ENCODE measurements at regions not wholly inside any gene's neighbourhood (a gene's known extent, or its start where the extent isn't known, plus 50 kb on each side); places are given as distances from the start of the nearest gene placed in this dataset.

- no peak for DNase-seq
- no peak overlapping the region for H3K4me3 Mint-ChIP-seq
- Histone ChIP-seq H3K27ac (ENCODE audit: low read depth, low read length) (no peak overlapping the region), H3K4me3 (ENCODE audit: low read length) (no peak overlapping the region), H3K4me1 (ENCODE audit: control insufficient read depth, insufficient read depth, low read length) (no peaks in the 10 kb centered on the region), H3K27me3 (ENCODE audit: control insufficient read depth, insufficient read depth, low read length, poor library complexity, severe bottlenecking) (no peaks in the 10 kb centered on the region), H3K36me3 (ENCODE audit: control insufficient read depth, insufficient read depth, low read length) (no peaks in the 10 kb centered on the region), H3K9ac (ENCODE audit: extremely low read depth, low read length, poor library complexity, severe bottlenecking) (no peak overlapping the region), H3K9me3 (ENCODE audit: control insufficient read depth, low read length) (no peaks in the 10 kb centered on the region)
- H3K9me3 Mint-ChIP-seq, result no peaks in the 10 kb centered on the region
- no peak overlapping the region for H3K27ac Mint-ChIP-seq
- WGBS, 2 experiments (ENCODE audit: insufficient coverage in 1 of 2, insufficient read length in 1 of 2), result 94 to 100% methylated on average over 1 to 2 of the region's 3 CpGs
- peaks cover 13% of the 10 kb centered on the region for H3K4me1 Mint-ChIP-seq
- H3K36me3 Mint-ChIP-seq (ENCODE audit: low read depth), result no peaks in the 10 kb centered on the region
- H3K27me3 Mint-ChIP-seq (ENCODE audit: insufficient read depth), result peaks cover 16% of the 10 kb centered on the region
- TF ChIP-seq CTCF (conservative IDR thresholded peaks at IDR 0.05), result no peak
Measured at GRCh38 chrX:96436105-96436504, 248.5 kb upstream of the DIAPH2 start.

GRCh38 chrX:96438803-96439202 is 245.8 kb upstream of the DIAPH2 start:
- no peaks in the 10 kb centered on the region for H3K36me3 ChIP-seq (ENCODE audit: control insufficient read depth, insufficient read depth, low read length)
- H3K27ac ChIP-seq (ENCODE audit: low read depth, low read length), result no peak overlapping the region
- no peaks in the 10 kb centered on the region for H3K27me3 ChIP-seq (ENCODE audit: control insufficient read depth, insufficient read depth, low read length, poor library complexity, severe bottlenecking)
- WGBS, 2 experiments (ENCODE audit: insufficient coverage in 1 of 2, insufficient read length in 1 of 2), result 91% methylated on average over 1 of the region's 1 CpG; no CpG with 5 or more reads in 1 of the 2 experiments
- Mint-ChIP-seq H3K27me3 (ENCODE audit: insufficient read depth) (peaks cover 8% of the 10 kb centered on the region), H3K36me3 (ENCODE audit: low read depth) (no peaks in the 10 kb centered on the region), H3K27ac (no peak overlapping the region), H3K9me3 (no peaks in the 10 kb centered on the region), H3K4me3 (no peak overlapping the region), H3K4me1 (peaks cover under 1% of the 10 kb centered on the region)
- TF ChIP-seq CTCF (conservative IDR thresholded peaks at IDR 0.05), result no peak
- no peaks in the 10 kb centered on the region for H3K9me3 ChIP-seq (ENCODE audit: control insufficient read depth, low read length)
- DNase-seq, result no peak
- no peak overlapping the region for H3K9ac ChIP-seq (ENCODE audit: extremely low read depth, low read length, poor library complexity, severe bottlenecking)
- H3K4me1 ChIP-seq (ENCODE audit: control insufficient read depth, insufficient read depth, low read length), result no peaks in the 10 kb centered on the region
- H3K4me3 ChIP-seq (ENCODE audit: low read length), result no peak overlapping the region

GRCh38 chrX:96440941-96441340 is 243.7 kb upstream of the DIAPH2 start:
- no peak for DNase-seq
- Mint-ChIP-seq H3K27me3 (ENCODE audit: insufficient read depth) (peaks cover 5% of the 10 kb centered on the region), H3K9me3 (no peaks in the 10 kb centered on the region), H3K36me3 (ENCODE audit: low read depth) (no peaks in the 10 kb centered on the region), H3K27ac (no peak overlapping the region), H3K4me3 (no peak overlapping the region), H3K4me1 (no peaks in the 10 kb centered on the region)
- WGBS, 2 experiments (ENCODE audit: insufficient coverage in 1 of 2, insufficient read length in 1 of 2), result 86 to 100% methylated on average over 3 to 6 of the region's 6 CpGs
- Histone ChIP-seq H3K27me3 (ENCODE audit: control insufficient read depth, insufficient read depth, low read length, poor library complexity, severe bottlenecking) (no peaks in the 10 kb centered on the region), H3K4me1 (ENCODE audit: control insufficient read depth, insufficient read depth, low read length) (no peaks in the 10 kb centered on the region), H3K9me3 (ENCODE audit: control insufficient read depth, low read length) (no peaks in the 10 kb centered on the region), H3K4me3 (ENCODE audit: low read length) (no peak overlapping the region), H3K27ac (ENCODE audit: low read depth, low read length) (no peak overlapping the region), H3K9ac (ENCODE audit: extremely low read depth, low read length, poor library complexity, severe bottlenecking) (no peak overlapping the region), H3K36me3 (ENCODE audit: control insufficient read depth, insufficient read depth, low read length) (no peaks in the 10 kb centered on the region)
- no peak for TF ChIP-seq CTCF (conservative IDR thresholded peaks at IDR 0.05)

Measured in endodermal cell (in vitro differentiated cells).